CD4-positive, alpha-beta T cell treated with Interleukin-6 for 4 hours (primary cell): ENCODE measurements at regions not wholly inside any gene's neighbourhood (a gene's known extent, or its start where the extent isn't known, plus 50 kb on each side); places are given as distances from the start of the nearest gene placed in this dataset.

ENCODE experiments used
- DNase-seq: peaks from one replicate; pipeline ENCODE4 v3.0.0-alpha.2; 2020; ENCODE audit warnings: mixed read lengths

DNA sequence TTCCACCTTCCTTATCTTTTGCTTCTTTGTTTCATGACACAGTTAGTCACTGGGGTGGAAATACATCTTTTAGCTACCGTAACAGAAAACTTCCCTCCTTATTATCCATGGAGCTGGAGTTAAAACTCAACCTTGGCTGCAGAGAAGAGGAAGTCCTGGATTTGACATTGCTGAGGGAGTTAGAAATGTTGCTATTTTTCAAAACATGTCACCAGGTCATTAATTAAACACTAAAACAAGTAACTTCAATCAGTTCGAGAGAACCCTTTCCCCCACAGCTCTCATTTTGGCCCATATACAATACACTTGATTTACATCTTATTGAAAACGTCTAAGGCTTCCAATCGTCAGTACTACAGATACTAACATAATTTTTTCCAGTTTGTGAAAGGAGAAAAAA, 237.9 kb upstream of the CD180 start:
- no peak for DNase-seq

DNA sequence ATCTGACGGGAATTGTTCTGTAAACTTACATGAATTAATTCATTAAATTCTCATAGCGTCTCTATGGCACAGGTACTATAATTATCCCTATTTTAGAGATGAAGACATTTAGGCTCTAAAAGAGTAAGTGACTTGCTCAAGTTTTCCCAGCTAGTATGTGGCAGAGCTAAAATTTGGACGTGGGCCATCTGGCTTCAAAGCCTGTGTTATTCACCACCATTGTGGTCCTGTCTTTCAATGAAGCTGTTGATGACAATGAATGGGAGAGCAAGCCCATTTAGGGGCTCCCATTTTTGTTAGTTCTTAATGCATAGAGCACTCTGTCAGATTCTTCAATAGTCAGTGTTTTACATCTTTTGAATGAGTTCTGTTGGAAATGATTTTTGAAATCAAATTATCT, 236.0 kb upstream of the CD180 start:
- DNase-seq = no peak

DNA sequence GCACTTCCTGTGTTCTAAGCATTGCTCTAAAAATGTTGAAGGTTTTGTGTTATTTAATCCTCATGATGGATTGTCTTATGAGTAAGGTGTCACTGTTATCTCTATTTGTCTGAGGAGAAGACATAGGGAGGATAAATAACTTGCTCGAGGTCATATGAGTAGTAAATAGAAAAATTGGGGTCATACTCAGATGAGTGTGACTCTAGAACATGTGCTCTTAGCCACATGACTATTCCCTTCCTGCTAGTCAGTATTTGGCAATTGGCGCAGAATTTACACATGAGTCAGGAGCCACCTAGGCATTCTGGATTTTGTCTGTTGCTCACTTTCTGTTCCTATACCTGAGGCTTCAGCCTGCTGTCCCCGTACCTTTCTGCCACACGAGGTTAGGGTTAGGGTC, 234.6 kb upstream of the CD180 start:
- DNase-seq = no peak

DNA sequence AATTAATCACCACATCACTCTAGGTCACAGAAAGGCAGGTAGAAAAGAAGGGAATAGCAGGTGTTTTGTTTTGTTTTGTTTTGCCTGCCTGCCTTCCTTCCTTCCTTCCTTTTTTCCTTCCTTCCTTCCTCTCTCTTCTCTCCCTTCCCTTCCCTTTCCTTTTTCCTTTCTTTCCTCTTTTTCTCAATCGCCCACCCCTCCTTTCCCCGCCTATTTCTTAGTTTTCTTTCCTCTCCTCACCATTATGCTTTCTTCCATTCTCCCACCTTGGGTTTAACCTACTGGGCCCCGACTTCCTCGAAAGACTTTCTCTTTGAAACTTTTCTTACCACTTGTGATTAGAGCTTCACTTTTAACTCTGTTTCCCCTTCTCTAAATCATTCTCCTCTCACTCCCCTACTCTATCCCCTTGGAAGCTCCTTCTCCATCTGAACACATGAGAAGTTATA, 231.3 kb upstream of the CD180 start:
- DNase-seq = no peak

DNA sequence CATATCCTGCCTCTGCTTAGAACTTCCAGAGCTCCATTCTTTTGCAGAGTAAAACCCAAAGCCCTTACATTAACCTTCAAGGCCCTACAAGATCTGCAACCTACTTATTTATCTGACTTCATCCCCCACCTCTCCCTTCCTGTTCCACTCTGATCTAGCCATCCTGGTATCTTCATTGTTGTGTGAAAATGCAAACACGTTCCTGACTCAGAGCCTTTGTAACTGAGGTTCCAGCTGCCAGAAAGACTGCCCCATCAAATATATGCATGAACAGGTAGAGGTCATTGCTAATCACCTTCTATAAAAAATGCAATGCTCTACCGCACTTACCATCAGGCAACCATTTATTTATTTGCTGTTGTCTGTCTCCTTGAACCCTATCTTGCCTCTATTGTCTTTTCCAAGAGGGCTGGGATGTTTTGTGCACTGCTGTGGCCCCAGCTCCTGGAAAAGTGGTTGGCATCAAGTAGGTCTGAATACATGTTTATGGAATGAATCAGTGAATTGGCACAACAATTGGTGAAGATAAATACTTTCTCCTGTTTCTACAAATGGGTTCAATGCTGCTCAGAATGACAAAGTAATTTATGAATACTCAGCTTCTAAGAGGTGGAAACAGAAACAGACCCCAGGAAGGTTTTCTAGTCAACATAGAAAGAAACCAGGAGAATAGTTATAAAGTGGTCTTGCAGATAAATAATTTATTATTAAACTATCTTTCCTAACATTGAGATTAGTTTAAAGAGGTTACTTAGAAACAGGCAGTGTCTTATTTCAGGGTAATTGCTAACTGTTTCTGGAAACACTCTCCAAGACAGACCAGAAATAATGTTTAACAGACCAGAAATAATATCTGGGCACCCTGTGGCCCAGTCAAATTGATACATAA, 230.6 kb upstream of the CD180 start:
- DNase-seq = no peak

DNA sequence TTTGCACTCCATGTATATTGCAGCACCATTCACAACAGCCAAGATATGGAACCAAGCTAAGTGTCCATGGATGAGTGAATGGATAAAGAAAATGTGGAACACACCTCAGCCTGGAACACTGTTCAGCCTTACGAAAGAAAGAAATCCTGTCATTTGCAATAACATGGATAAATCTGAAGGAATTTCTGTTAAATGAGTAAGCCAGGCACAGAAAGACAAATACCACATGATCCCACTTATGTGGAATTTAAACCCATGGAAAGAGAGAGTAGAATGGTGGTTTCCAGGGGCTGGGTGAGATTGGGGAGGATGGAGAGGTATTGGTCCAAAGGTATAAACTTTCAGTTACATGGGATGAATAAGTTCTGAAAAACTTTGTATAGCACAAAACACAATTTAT, 228.9 kb upstream of the CD180 start:
- DNase-seq = no peak

DNA sequence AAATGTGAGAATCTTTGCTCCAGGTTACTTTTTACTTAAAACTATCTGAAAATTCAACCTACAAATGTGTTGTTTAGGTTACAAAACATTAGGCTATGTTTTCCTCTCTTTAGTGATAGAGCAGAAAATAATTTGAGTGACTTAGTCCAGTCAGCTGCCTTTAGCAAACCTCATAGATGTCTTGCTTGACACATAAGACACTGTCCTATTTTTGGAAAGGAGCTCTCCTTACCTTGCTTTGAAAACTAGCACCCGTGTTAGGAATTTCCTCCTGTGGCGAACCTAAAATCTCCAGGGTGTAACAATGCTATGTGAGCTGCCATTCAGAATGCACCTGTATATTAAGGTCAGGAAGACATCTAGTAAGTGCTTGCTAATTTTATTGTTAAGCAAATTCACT, 221.2 kb upstream of the CD180 start:
- DNase-seq = no peak

DNA sequence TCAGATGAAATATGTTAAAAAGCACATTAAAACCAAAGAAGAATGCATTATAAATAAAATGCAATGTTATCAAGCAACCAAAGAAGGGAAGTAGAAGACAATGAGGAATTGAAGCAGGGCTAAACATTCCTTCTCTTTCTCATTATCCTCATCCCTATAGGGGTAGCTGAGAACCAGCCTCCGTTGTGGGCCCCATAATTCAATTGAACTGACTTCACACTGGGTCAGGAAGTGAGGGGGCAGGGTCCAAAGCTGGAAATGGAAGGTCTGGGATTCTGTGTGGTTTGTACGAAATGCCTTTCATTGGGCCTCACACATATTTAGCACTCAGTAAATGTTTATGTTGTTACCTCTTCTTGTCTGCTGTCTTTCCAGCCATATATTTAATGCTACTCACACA, 220.4 kb upstream of the CD180 start:
- DNase-seq = no peak

DNA sequence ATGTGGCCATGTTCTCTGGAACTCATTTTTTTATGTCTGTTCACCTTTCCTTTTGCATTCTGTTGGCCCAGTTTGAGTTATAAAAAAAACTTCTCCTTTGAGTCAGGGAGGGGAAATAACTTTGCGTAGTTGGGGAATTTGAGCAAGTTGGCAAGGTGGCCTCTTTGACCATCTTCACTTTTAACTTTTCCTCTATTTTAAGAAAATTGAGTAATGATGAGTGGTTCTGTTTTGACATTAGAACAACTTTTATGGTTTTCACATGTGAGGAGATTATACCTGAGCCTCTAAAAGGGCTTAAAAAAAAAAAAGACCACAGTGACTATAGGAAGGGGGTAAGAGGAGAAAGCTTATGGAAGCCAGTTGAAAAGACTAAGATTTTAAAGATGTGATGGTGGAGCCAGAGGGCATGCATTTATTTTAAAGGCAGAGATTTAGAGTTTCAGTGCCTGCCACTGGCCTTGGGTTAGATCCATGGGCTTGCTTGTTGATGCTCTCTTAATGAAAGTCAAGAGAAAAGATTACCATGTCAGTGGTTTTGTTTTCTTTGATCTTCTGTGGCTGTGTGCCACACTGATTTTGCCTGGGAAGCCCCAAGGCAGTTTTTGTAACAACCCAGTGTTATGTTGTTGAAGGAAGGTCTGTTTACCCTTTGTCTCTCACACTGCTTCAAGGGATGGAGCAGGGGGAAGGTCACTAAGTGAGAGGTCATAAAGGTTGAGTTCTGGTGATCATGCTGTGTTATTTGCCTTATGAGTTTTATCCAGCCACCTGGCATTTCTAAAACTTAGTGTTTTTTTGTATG, 219.7 kb upstream of the CD180 start:
- DNase-seq = no peak

DNA sequence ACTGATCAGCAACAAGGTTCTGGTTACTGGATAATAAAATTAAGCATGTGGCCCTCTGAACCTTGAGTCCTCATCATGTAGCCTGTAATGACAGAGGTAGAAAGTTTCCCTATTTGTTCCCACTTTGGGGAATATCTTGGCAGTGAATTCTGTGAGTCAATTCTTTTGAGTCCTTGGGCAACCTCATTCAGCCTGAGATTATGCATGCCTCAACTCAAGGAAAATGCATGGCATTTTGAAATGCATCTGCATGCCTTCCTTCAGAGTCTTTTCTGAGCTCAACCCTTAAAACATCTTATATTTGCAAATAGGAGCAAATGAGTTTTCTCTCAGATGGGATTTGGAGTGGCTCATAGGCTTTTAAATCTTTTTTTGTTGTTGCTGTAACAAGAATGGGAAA, 218.1 kb upstream of the CD180 start:
- no peak for DNase-seq

DNA sequence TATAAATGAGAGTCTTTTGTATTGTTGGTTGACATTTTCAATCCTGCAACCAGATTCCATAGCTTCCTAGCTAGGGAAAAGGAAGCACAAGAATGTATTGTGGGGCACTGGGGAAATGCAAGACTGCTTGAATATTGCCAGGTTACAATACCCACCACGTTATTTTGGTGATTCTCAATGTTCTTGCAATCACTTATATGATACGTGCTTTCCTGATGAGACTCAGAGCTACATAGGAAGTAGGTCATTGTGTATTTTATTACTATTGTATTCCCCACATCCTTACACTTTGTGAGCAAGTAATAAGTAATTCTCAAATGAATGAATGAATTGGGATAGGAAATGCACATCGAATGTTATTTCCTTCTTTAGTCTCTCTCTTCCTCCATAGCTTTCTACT, 217.1 kb upstream of the CD180 start:
- DNase-seq = no peak

DNA sequence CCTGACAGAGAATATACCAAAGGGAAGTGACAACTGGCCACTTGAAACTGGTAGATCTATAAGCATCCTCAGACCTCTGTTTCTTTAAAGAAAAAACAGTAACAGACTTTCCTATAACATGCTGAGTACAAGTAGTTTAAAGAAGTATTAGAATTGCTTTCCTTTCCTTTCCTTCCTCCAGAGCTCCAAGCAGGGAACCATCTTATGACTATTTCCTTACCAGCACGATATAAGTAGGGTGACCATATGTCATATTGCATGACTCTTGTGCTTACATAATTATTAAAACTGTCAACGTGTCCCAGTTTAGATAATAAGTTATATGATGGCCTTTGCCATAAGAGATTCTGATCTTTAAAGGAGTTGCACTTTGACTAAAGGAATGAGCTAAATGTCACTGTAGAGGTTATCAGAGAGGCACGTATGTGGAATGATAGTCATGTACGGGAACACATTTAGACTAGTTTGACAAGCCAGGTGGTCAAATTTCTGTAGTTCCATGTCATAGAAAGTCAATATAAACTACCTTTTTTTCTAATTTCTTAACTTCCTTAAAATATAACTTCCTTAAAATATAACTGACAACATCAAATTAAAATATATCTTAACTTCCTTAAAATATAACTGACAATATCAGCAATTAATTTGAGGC, 212.7 kb upstream of the CD180 start:
- no peak for DNase-seq

DNA sequence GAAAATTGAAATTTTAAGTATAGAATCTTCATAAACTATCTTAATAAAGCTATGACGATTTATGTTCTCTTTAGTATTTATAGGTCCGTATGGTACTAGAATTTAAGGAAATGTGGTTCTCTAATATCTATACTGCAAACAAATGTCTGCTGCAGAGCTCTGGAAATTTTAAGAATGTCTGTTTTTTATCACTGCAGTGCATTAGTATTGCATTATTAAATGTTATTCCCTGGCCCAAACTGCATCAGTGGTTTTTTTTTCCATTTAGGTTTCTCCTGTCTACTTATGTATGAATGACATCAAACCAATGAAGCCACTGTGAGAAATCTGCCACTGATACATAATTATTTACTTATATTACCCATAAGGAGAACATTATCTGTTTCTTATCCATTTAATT, 211.4 kb upstream of the CD180 start:
- no peak for DNase-seq

DNA sequence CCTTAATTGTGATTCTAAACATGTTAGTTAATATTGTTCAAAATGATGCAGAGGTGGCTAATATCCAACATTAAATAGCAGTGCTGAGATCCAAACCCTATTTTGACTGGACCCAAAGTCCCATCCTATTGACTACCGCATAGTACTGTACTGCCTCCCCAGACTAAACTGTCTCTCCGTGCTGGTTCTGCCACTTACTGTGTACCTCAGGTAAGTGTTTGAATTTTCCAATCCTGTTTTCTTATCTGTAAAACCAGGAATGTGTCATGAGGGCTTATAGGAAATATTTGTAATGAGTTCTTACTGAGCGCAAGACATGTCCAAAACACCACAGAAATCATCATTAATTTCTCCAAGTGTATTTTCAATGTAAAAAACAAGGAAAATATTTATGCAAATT, 209.2 kb upstream of the CD180 start:
- no peak for DNase-seq

DNA sequence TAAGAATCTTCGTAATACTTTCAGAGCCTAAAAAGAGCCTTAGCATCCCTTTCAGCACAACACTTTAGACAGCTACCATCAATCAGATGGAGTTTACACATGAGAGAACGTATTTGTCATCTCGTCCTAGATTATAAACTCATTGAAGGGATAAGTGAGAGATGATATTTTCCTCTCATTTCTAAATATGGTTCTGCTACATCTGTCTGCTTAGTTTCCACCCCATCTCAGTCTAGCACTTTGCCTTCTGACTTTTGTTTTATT, 208.4 kb upstream of the CD180 start:
- no peak for DNase-seq

DNA sequence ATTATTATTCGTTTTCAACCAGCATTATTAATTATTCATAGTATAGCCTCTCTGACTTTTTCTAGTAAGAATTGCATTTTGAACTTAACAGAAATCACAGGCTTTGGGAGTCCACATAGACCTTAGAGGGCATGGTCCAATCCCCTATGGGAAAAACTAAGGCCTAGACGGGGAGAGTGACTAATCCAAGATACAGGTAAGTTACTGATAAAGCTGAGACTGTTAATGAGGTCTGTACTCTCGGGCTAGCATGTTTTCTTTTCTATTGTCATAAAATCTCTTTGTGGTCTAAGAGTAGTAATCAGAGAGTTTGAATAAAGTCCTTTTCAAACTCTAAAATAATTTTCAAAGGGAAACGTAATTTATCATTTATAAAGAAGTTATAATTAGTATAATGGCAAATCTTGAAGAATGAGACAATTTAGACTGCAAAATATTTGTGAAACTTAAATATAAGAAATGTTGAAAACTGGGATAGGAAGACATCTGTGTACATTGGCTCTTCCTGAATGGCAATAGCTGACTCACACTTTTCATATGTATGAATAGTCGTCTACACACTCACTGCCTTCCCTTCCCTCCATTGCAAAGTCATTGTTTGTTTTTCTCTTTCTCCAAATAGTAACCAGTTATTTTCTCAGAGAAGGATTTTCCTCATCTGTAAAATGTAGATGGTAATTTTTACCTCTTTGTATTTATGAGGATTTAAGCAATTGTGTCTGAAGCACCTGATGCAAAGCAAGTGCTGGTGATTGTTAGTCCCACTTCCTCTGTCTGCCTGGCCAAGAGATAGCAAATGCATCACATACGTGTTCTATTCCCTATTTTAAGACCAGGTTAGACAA, 207.9 kb upstream of the CD180 start:
- no peak for DNase-seq

DNA sequence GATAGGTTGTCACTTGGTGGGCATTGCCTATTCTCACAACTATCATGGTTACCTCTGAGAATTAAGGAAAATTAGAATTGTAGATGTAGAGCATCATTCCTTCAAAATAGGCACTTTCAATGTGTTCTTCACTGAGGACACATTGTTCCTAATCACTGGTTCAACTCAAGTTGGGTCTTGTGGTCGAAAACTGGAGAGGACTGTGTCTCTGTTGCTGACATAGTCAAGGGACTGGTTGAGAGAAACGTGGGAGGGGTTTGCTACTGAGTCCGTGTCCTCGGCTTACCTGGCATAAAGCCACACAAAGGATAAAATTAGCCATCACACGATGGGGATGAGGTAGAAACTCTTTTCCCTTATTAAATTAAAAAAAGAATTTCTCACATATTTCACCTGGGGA, 205.9 kb upstream of the CD180 start:
- no peak for DNase-seq

DNA sequence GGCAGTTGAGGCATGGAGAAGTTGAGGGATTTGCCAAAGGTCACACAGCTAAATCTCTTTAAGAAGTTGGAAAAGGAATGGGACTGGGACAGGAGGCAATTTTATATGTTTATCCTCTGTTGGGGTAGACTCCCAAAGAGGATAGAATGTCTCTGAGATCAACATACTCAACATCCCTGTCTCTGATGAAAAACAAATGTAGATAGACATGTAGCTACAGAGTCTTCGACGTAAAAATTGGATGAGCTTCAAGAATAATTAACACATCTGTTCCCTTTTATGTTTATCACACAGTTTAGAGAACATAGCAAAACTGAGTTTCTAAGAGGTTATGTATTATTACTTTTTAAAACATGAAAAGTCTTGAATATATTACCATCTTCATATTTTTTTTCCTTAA, 204.6 kb upstream of the CD180 start:
- DNase-seq = no peak

DNA sequence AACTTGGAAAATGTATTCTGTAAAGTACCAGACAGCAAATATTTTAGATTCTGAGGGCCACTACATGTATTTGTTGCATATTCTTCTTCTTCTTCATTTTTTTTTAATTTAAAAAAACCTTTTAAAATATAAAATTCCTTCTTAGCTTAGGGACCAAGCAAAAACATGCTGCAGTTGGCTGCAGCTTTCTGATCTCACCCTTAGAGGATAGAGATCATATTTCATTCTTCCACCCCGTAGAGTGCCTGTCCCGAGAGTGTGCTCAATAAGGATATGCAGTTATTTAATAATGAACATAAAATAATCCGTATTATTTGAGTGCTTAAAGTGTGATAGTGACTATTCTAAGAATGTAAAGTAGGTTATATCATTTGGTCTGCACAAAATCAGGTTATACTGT, 204.2 kb upstream of the CD180 start:
- DNase-seq = no peak

DNA sequence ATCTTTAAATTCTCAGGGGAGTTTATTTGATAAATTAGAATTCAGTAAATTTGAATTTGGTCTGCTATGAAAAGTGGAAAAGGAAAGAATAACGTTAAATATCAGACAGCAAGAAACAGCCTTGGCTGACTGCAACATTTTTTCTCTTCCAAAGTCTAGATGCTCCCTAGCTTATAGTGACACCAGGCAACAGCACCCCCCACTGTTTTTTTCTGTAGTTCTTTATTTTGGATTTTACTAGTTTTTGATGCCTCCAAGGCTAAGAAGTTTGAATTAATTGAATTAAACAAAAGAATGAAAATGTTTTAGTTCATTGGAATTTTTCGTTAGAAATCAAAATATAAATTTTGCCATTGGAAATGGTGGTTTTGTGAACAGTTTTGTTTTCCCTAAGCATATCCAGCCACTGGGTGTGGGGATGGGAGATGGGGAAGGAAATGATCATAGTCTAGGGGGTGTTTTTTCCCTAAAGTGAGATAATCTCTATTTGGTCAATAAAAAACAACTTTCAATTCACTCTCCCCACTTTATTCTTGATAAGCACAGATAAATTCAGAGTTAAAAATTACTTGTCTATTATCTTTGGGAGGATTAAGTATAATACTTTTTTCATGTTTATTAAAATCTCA, 199.3 kb upstream of the CD180 start:
- no peak for DNase-seq

DNA sequence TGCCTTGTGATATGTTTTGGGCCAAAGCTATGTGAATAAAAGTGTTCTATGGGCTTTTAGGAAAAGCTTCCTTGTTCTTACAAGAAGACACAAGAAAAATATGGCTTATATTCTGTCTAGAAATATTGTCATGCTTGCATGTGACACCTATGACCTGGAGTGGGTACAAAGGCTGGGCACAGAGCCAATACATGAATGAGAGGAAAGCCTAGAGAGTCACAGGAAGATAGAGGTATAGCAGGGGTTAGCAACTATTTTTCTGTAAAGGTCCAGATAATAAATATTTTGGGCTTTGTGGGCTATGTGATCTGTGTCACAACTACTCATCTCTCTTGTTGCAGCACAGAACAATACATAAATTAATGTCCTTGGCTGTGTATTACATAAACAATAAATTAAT, 196.6 kb upstream of the CD180 start:
- DNase-seq = peak; percentile 5

DNA sequence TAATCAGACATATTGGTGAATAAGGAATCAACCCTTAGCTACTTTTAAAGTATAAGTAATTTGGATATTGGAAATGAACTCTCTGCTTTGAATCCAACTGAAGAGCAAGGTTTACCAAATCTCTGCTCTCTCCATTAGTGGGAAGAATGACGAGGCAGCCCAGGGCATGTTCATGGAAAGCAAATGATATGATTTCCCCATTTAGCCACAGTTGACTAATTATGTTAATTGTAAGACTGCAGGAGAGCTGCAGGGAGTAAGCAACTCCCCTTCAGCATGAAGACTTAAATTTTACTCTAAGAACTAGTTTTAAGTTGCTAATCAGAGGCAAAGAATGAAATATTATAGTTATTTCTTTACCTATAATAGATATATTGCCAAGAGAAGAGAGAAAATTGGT, 194.3 kb upstream of the CD180 start:
- no peak for DNase-seq

DNA sequence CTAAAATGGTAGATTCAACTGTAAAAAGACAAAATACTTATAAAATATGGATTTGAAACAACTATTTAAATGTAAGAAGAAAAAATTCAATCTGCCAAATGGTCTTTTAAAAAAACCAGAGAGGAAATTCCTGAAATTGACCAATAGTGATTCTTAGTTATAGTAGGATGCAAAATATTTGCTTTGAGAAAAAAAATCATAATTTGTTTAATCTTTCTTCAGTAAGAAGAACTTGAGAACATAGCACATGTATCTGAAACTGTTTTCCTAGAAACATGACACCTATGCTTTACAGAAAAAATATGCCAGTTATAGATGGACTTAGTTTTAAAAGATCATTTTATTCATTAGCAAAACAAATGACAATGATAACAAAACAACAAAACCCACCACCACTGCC, 186.9 kb upstream of the CD180 start:
- DNase-seq = no peak
